Tibial artery (tissue), 4 donors: ENCODE measurements at regions not wholly inside any gene's neighbourhood (a gene's known extent, or its start where the extent isn't known, plus 50 kb on each side); places are given as distances from the start of the nearest gene placed in this dataset.

ENCODE experiments used
- DNase-seq, 2 donors: peaks; one replicate each; pipeline ENCODE4 v3.0.0-alpha.2; 2019
- H3K27ac ChIP-seq, 2 donors: fragments of 200-600 bp; sonication (generic) in 1 of 2; 1 replicate in 1 of 2; 2 replicates in 1 of 2; pipeline ENCODE4 v1.5.1; 2018 to 2019; ENCODE audit warnings: mild to moderate bottlenecking in 1 of 2
- H3K27me3 ChIP-seq, 2 donors: fragments of 200-600 bp; sonication (generic) in 1 of 2; one replicate each; pipeline versions ENCODE4 v1.5.1 to v1.6.0; 2016 to 2019
- H3K36me3 ChIP-seq, 3 donors: fragments of 200-600 bp; sonication (generic) in 2 of 3; one replicate each; pipeline ENCODE4 v1.5.1; 2016 to 2019; ENCODE audit warnings: mild to moderate bottlenecking in 2 of 3
- H3K4me1 ChIP-seq, 4 donors: fragments of 200-600 bp; sonication (generic) in 2 of 4; 1 replicate in 3 of 4; 2 replicates in 1 of 4; pipeline ENCODE4 v1.5.1; 2016 to 2019
- H3K4me3 ChIP-seq, 2 donors: fragments of 200-600 bp; sonication (generic) in 1 of 2; 1 replicate in 1 of 2; 2 replicates in 1 of 2; pipeline ENCODE4 v1.5.1; 2018 to 2019; ENCODE audit warnings: mild to moderate bottlenecking in 2 of 2
- H3K9me3 ChIP-seq, 3 donors: fragments of 200-600 bp; sonication (generic) in 1 of 3; one replicate each; pipeline ENCODE4 v1.5.1; 2016 to 2019
- intact Hi-C: fragments of 100-400 bp; cut with DNase I; formaldehyde crosslinking; loops from one replicate; pipeline ENCODE4 v1.15.0; 2023; ENCODE audit warnings: low total_unique reads
- TF ChIP-seq, protein P1 (sequence below), 2 experiments: fragments of 200-600 bp in 1 of 2; fragments of 450-650 bp in 1 of 2; IDR thresholded peaks; one replicate each; pipeline ENCODE4 v1.5.1; 2017 to 2019; ENCODE audit warnings: antibody characterized with exemption in 2 of 2, mild to moderate bottlenecking in 1 of 2, moderate library complexity in 1 of 2

DNA sequence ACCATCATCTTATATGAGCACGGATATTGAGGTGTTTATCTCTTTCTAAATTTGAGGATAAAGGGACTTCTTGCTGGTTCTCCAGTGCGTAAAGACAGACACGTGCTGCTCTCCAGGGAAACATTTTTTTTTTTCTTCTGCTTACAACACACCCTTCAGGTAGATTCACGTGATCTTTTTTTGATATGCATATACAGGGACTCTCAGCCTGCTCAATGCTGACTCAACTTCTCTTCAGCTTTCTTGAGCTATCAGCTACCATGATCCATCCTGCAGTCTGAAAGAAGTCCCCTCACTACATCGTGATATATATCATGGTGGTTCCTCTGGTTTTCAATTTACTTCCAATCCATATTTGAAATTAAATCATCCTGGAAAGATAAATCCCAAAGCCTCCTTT, 87.1 kb upstream of the SLITRK3 start:
- Histone ChIP-seq H3K9me3 (no peaks in the 10 kb centered on the region), H3K27me3 (no peaks in the 10 kb centered on the region), H3K36me3 (no peaks in the 10 kb centered on the region), H3K4me1 (no peaks in the 10 kb centered on the region), H3K4me3 (no peak overlapping the region), H3K27ac (no peak overlapping the region)
- TF ChIP-seq, protein P1, sequence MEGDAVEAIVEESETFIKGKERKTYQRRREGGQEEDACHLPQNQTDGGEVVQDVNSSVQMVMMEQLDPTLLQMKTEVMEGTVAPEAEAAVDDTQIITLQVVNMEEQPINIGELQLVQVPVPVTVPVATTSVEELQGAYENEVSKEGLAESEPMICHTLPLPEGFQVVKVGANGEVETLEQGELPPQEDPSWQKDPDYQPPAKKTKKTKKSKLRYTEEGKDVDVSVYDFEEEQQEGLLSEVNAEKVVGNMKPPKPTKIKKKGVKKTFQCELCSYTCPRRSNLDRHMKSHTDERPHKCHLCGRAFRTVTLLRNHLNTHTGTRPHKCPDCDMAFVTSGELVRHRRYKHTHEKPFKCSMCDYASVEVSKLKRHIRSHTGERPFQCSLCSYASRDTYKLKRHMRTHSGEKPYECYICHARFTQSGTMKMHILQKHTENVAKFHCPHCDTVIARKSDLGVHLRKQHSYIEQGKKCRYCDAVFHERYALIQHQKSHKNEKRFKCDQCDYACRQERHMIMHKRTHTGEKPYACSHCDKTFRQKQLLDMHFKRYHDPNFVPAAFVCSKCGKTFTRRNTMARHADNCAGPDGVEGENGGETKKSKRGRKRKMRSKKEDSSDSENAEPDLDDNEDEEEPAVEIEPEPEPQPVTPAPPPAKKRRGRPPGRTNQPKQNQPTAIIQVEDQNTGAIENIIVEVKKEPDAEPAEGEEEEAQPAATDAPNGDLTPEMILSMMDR (IDR thresholded peaks at IDR 0.05): no peak
- DNase-seq: no peak
- intact Hi-C loops: no loop called here

DNA sequence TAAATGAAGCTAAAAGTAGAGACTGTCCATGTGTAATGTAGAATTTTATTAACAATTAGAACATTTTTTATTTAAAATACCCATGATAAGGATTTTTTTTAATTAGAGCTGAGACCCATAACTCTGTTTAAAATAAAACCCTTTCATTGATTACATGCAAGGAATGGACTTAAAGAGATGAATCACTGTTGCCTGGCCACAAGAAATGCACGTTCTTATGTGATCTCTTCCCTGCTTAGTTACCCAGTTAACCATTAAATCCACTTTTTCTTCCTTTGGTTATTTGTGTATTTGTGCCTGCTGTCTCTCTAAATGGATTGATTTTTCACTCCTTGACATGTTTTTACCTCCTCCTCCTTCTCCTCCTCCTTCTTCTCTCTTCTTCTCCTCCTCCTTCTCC, 83.3 kb upstream of the SLITRK3 start:
- H3K4me3 ChIP-seq: no peak overlapping the region

DNA sequence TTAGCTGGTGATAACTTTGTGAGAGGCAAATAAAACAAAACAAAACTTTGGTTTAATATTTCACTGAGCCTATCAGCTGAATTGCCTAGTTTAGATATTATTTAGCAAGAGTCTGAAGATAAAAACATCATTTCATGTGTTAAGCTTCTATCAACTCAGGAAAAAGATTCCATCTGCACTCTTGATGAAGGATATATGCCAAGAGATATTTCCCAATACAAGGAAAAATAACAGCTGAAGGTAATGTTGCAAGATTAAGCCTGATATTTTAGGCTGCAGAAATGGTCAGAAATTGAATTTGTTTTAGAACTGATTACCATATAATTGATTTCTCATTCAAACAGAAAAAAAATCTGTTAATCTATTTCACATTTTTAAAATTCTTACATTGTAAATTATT, 77.2 kb upstream of the SLITRK3 start:
- TF ChIP-seq, protein P1 (IDR thresholded peaks at IDR 0.05): no peak
- Histone ChIP-seq H3K4me1 (peaks cover 0 to under 1% (median 0%) of the 10 kb centered on the region in 4 donors), H3K9me3 (no peaks in the 10 kb centered on the region), H3K4me3 (no peak overlapping the region), H3K27me3 (no peaks in the 10 kb centered on the region), H3K27ac (no peak overlapping the region), H3K36me3 (no peaks in the 10 kb centered on the region)
- intact Hi-C loops: no loop called here
- no peak for DNase-seq

More for the DNA sequence above, 83.3 kb upstream of the SLITRK3 start:
- no peak for DNase-seq
- TF ChIP-seq, protein P1 (IDR thresholded peaks at IDR 0.05): no peak
- H3K9me3 ChIP-seq: no peaks in the 10 kb centered on the region
- H3K27me3 ChIP-seq: no peaks in the 10 kb centered on the region
- no peak overlapping the region for H3K27ac ChIP-seq
- H3K4me1 ChIP-seq: no peaks in the 10 kb centered on the region
- H3K36me3 ChIP-seq: no peaks in the 10 kb centered on the region
- intact Hi-C loops: no loop called here

DNA sequence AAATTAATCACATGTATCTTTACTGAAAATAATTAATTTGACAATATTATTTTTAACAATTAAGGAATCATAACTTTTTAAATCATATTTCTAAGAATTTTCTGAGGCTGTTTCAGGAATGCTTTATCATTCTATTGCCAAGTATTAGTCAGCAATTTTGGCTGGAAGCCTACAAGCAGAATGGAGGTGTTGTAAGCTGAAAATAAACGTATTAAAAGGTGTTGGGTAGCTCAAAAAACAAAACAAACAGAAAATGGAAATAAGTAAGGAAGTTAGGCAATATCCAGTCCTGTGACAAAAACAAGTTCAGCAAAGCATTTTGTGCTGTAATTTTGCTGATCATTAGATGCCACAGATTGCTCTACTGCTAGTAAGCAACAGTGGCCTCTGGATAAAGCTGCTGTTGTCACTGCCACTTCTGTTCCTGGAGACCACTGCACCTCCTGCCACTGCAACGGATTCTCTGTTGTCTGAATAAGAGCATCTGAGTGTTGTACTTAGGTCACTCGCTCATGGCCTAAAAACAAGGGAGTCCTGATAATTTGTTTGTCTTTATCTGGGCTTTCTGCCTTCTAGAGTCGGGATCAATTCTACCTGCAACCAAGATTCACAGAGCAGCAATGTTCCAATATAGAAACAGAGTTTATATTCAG, 63.5 kb upstream of the SLITRK3 start:
- no peaks in the 10 kb centered on the region for H3K4me1 ChIP-seq
- TF ChIP-seq, protein P1 (IDR thresholded peaks at IDR 0.05): no peak
- H3K27me3 ChIP-seq: no peaks in the 10 kb centered on the region
- intact Hi-C loops: no loop called here
- H3K36me3 ChIP-seq: no peaks in the 10 kb centered on the region
- DNase-seq: no peak
- no peaks in the 10 kb centered on the region for H3K9me3 ChIP-seq
- H3K4me3 ChIP-seq: no peak overlapping the region
- H3K27ac ChIP-seq: no peak overlapping the region

DNA sequence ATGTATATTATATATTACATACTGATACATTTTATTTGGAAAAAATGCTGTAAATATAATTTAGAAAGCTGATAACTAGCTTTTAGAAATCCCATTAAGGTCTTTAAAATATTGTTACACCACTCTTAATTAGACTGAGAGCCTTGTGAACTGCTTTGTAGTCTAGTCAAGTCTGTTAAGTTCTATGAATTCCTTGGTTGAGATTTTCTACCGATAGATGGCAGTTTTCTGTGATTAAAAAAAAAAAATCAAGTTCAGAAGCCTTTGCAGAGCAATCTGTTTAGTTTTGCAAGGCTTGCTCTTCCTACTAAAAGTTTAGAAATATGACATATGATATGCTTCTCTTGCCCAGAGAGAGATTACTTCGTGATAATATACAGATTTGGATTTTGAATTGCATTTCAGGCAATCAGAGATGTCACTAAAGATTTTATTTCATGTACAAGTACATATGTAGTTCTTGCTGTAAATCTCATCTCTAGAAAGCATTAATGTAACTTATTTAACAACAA, 60.4 kb upstream of the SLITRK3 start:
- DNase-seq: no peak
- Histone ChIP-seq H3K36me3 (no peaks in the 10 kb centered on the region), H3K9me3 (no peaks in the 10 kb centered on the region), H3K4me1 (no peaks in the 10 kb centered on the region), H3K27ac (no peak overlapping the region), H3K4me3 (no peak overlapping the region), H3K27me3 (no peaks in the 10 kb centered on the region)
- TF ChIP-seq, protein P1 (IDR thresholded peaks at IDR 0.05): no peak
- intact Hi-C loops: no loop called here
